Neuron (in vitro differentiated cells): ENCODE measurements at regions not wholly inside any gene's neighbourhood (a gene's known extent, or its start where the extent isn't known, plus 50 kb on each side); places are given as distances from the start of the nearest gene placed in this dataset.

ENCODE experiments used
- H2AFZ ChIP-seq: one replicate; pipeline ENCODE4 v1.6.1; 2013; ENCODE audit warnings: low read depth, mild to moderate bottlenecking, inconsistent platforms, low read length, moderate library complexity
- H3K27me3 ChIP-seq: one replicate; pipeline ENCODE4 v1.6.1; 2013; ENCODE audit warnings: low read length; ENCODE audit not compliant: insufficient read depth
- H3K36me3 ChIP-seq: one replicate; pipeline ENCODE4 v1.6.1; 2013; ENCODE audit warnings: low read length; ENCODE audit not compliant: insufficient read depth
- H3K4me1 ChIP-seq: one replicate; pipeline ENCODE4 v1.6.1; 2013; ENCODE audit warnings: low read length; ENCODE audit not compliant: insufficient read depth
- H3K4me3 ChIP-seq: 2 replicates; pipeline ENCODE4 v1.5.1; 2013; ENCODE audit warnings: mild to moderate bottlenecking, low read length, moderate library complexity
- H3K9me3 ChIP-seq: one replicate; pipeline ENCODE4 v1.6.1; 2013; ENCODE audit warnings: low read length

GRCh38 chr5:152987131-152987530 lies 503.3 kb upstream of the GRIA1 start:
- H3K27me3 ChIP-seq, result no peaks in the 10 kb centered on the region
- no peaks in the 10 kb centered on the region for H3K36me3 ChIP-seq
- no peaks in the 10 kb centered on the region for H3K9me3 ChIP-seq
- no peak overlapping the region for H2AFZ ChIP-seq
- H3K4me1 ChIP-seq, result no peaks in the 10 kb centered on the region
- no peak overlapping the region for H3K4me3 ChIP-seq

- no peaks in the 10 kb centered on the region for H3K9me3 ChIP-seq
- H3K4me1 ChIP-seq, result no peaks in the 10 kb centered on the region
- no peak overlapping the region for H3K4me3 ChIP-seq
- no peaks in the 10 kb centered on the region for H3K36me3 ChIP-seq
- H2AFZ ChIP-seq, result no peak overlapping the region
- H3K27me3 ChIP-seq, result no peaks in the 10 kb centered on the region
Measured at GRCh38 chr5:152990217-152990616, 500.3 kb upstream of the GRIA1 start.

GRCh38 chr5:152990649-152991048 lies 499.8 kb upstream of the GRIA1 start:
- H2AFZ ChIP-seq, result no peak overlapping the region
- H3K36me3 ChIP-seq, result no peaks in the 10 kb centered on the region
- no peaks in the 10 kb centered on the region for H3K9me3 ChIP-seq
- H3K4me3 ChIP-seq, result no peak overlapping the region
- H3K27me3 ChIP-seq, result no peaks in the 10 kb centered on the region
- H3K4me1 ChIP-seq, result no peaks in the 10 kb centered on the region

- H3K36me3 ChIP-seq, result no peaks in the 10 kb centered on the region
- H3K9me3 ChIP-seq, result no peaks in the 10 kb centered on the region
- no peaks in the 10 kb centered on the region for H3K27me3 ChIP-seq
- no peak overlapping the region for H3K4me3 ChIP-seq
- no peaks in the 10 kb centered on the region for H3K4me1 ChIP-seq
- H2AFZ ChIP-seq, result no peak overlapping the region
Measured at GRCh38 chr5:152994033-152994680, 496.3 kb upstream of the GRIA1 start.

GRCh38 chr5:152995214-152995725 lies 495.2 kb upstream of the GRIA1 start:
- H3K9me3 ChIP-seq, result no peaks in the 10 kb centered on the region
- no peaks in the 10 kb centered on the region for H3K4me1 ChIP-seq
- H3K27me3 ChIP-seq, result no peaks in the 10 kb centered on the region
- no peaks in the 10 kb centered on the region for H3K36me3 ChIP-seq
- H2AFZ ChIP-seq, result no peak overlapping the region
- no peak overlapping the region for H3K4me3 ChIP-seq

GRCh38 chr5:153005711-153006110 lies 484.8 kb upstream of the GRIA1 start:
- no peaks in the 10 kb centered on the region for H3K36me3 ChIP-seq
- H3K4me3 ChIP-seq, result no peak overlapping the region
- H3K4me1 ChIP-seq, result no peaks in the 10 kb centered on the region
- H3K27me3 ChIP-seq, result no peaks in the 10 kb centered on the region
- no peak overlapping the region for H2AFZ ChIP-seq
- H3K9me3 ChIP-seq, result no peaks in the 10 kb centered on the region

- Histone ChIP-seq H3K4me3 (no peak overlapping the region), H3K4me1 (no peaks in the 10 kb centered on the region), H2AFZ (no peak overlapping the region), H3K27me3 (no peaks in the 10 kb centered on the region), H3K36me3 (no peaks in the 10 kb centered on the region), H3K9me3 (no peaks in the 10 kb centered on the region)
Measured at GRCh38 chr5:153006681-153007080, 483.8 kb upstream of the GRIA1 start.

- Histone ChIP-seq H3K27me3 (no peaks in the 10 kb centered on the region), H3K4me1 (no peaks in the 10 kb centered on the region), H3K36me3 (no peaks in the 10 kb centered on the region), H2AFZ (no peak overlapping the region), H3K4me3 (no peak overlapping the region), H3K9me3 (no peaks in the 10 kb centered on the region)
Measured at GRCh38 chr5:153014194-153014593, 476.3 kb upstream of the GRIA1 start.

- H2AFZ ChIP-seq, result no peak overlapping the region
- no peaks in the 10 kb centered on the region for H3K4me1 ChIP-seq
- H3K4me3 ChIP-seq, result no peak overlapping the region
- H3K36me3 ChIP-seq, result no peaks in the 10 kb centered on the region
- no peaks in the 10 kb centered on the region for H3K9me3 ChIP-seq
- H3K27me3 ChIP-seq, result no peaks in the 10 kb centered on the region
Measured at GRCh38 chr5:153018121-153018520, 472.3 kb upstream of the GRIA1 start.

GRCh38 chr5:153030755-153031725 lies 459.4 kb upstream of the GRIA1 start:
- Histone ChIP-seq H3K4me3 (no peak overlapping the region), H2AFZ (no peak overlapping the region), H3K4me1 (no peaks in the 10 kb centered on the region), H3K9me3 (no peaks in the 10 kb centered on the region), H3K27me3 (no peaks in the 10 kb centered on the region), H3K36me3 (no peaks in the 10 kb centered on the region)

- Histone ChIP-seq H3K4me3 (no peak overlapping the region), H3K27me3 (no peaks in the 10 kb centered on the region), H3K9me3 (no peaks in the 10 kb centered on the region), H3K36me3 (no peaks in the 10 kb centered on the region), H2AFZ (no peak overlapping the region), H3K4me1 (no peaks in the 10 kb centered on the region)
Measured at GRCh38 chr5:153039501-153039900, 451.0 kb upstream of the GRIA1 start.

GRCh38 chr5:153043886-153044285 lies 446.6 kb upstream of the GRIA1 start:
- H3K9me3 ChIP-seq, result no peaks in the 10 kb centered on the region
- no peak overlapping the region for H2AFZ ChIP-seq
- H3K4me1 ChIP-seq, result no peaks in the 10 kb centered on the region
- H3K27me3 ChIP-seq, result no peaks in the 10 kb centered on the region
- H3K4me3 ChIP-seq, result no peak overlapping the region
- H3K36me3 ChIP-seq, result no peaks in the 10 kb centered on the region

- Histone ChIP-seq H2AFZ (no peak overlapping the region), H3K27me3 (no peaks in the 10 kb centered on the region), H3K4me1 (no peaks in the 10 kb centered on the region), H3K4me3 (no peak overlapping the region), H3K9me3 (no peaks in the 10 kb centered on the region), H3K36me3 (no peaks in the 10 kb centered on the region)
Measured at GRCh38 chr5:153050496-153051179, 439.8 kb upstream of the GRIA1 start.
